HG02623 (cell line): ENCODE measurements at regions not wholly inside any gene's neighbourhood (a gene's known extent, or its start where the extent isn't known, plus 50 kb on each side); places are given as distances from the start of the nearest gene placed in this dataset.

Experiments
- ATAC-seq: cut with Tn5 transposase; IDR thresholded peaks from one replicate; pipeline ENCODE4 v1.9.1; 2021; ENCODE audit warnings: moderate library complexity; ENCODE audit not compliant: unreplicated experiment

DNA sequence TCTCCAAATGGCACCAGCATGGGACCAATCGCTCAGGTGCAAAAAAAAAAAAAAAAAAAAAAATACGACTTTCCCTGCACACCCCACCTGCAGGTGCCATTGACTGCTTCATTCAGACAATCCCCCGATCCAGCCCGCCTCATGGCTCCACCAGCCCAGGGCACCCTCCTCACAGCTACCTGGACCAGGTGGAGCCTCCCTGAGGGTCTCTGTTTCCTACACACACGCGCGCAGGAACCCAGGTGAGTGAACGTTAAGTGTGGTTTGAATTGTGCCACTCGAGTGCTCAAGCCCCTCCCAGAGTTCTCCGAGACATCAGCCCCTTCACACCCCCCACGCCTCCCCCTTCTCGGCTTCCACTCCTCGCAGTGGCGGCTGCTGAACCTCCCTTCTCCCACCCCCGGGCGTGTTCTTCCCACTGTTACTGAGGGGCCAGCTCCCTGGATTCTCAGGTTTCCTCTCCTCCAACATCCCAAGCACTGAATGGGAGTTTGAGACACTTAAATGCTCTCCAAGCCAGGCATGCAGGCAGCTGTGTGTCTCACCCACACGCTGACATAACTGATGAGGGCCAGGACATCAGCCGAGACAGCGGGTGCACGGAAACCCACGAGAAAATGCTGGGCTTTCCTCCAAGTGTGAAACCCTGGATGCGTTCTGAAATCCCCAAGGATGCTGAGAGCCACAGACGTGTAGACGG, 88.8 kb upstream of the SNTG2 start:
- no peak for ATAC-seq

DNA sequence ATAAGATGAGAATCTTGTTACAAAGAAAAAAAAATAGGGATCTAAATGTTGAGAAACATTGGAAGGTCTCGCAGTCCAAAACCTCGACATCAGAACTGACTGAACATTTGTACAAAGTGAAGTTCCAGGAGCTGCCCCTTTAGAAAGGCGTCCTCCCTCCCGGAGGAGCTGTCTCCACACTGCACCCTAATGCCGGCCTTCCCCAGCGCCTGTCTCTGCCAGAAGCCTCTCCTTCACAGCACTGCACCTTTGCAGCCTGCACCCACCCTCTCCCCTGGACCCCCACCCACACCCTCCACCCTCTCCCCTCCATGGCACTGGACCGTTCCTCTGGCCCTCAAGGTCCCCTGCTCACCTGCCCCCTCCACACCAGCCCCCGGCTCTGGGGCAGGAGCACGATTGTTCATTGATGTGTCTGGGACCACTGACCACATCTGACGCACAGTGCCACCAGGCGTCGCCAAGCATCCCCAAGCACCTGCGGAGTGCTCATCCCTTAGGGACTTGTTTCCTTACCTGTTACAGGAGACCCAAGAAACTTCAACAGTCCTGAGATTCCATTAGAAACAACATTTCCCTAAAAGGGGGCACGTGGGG, 90.3 kb upstream of the SNTG2 start:
- no peak for ATAC-seq

GRCh38 chr2:858646-859045, 92.0 kb upstream of the SNTG2 start:
- ATAC-seq: no peak

- no peak for ATAC-seq
Measured at GRCh38 chr2:857937-858336, 92.7 kb upstream of the SNTG2 start.

GRCh38 chr2:857081-857480, 93.6 kb upstream of the SNTG2 start:
- no peak for ATAC-seq

DNA sequence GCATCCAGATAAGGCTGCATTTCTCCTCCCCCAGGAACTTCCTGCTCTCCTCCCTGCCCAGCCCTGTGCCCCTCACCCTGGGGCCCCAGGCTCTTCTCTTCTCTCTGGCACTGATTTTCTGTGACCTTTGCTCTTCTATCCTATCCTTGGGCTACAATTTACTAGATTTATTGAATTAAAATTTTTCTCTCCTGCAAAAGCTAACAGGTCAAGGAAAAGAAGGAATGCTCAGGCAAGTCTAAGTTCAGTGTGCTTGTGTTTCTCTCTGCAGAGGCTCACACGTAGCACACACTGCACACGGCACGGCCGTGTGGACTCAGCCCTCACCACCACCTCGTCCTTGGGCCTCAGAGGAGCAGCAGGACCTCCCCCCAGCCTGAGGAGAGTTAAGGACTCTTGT, 94.2 kb upstream of the SNTG2 start:
- ATAC-seq: no peak

DNA sequence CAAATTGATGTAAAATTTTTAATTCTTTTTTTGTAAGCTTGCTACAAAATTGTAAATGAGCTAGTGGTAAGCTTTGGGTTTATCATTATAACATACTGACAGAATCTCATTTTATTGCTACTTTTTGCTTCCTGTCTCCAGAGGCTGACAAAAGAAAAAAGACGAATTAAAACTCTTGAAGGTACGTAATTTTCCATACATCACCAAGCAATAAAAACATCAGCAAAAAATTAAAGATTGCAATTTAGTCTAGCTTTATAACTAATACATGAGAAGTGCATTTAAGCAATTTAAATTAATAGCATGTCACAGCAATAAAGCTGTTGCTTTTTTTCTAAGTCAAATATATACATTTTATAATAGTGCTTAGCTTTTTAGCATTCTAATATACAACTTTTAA, 94.6 kb upstream of the SNTG2 start:
- no peak for ATAC-seq

DNA sequence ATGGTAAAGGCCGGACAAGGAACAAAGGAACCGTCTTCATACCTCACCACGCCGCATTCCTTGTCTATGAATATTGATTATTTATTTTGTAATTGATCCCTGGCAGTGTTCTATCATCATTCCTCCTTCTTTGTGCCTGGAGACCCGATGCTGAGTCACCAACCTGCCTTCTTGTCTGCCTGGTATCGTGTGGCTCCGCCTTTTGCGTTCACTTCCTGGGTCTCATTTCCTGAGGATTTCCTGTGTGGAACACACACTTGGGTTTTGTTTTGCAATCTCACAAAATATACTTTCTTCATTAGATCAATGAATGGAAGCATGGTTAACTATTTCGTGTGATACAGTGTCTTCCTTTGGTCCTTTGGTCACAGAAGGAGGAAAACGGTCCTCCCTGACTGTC, 95.5 kb upstream of the SNTG2 start:
- no peak for ATAC-seq

GRCh38 chr2:854460-854859, 96.2 kb upstream of the SNTG2 start:
- ATAC-seq: no peak

DNA sequence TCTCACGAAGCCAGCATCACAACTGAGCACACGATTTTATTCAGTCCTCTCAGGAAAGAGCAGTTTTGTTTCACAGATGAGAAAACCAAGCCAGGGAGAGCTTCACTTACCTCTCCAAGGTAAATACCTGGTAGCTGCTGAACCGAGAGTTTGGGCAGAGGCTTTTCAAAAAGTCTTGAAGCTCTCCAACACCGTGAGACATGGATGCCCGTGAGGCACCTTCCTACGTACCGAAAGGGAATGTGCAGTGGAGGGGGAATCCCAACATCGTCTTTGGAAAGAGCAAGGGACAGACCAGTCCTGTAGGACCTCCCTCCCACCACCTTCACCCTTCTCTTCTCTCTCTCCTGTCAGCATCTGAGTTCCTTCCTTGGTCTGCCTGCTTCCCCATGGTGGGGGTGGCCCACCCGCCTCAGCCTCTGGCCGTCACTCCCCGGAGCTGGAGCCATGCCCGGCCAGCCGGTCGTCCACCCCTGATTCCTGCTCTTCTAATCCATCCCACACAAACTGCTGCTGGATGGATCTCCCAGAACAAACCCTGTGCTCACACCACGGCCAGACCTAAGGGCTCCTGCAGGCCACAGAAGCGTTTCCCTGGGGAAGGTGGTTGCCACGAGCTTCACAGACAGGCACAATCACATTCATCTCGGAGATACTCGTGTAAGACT, 97.3 kb upstream of the SNTG2 start:
- no peak for ATAC-seq

- ATAC-seq: no peak
Measured at GRCh38 chr2:852168-852567, 98.5 kb upstream of the SNTG2 start.

DNA sequence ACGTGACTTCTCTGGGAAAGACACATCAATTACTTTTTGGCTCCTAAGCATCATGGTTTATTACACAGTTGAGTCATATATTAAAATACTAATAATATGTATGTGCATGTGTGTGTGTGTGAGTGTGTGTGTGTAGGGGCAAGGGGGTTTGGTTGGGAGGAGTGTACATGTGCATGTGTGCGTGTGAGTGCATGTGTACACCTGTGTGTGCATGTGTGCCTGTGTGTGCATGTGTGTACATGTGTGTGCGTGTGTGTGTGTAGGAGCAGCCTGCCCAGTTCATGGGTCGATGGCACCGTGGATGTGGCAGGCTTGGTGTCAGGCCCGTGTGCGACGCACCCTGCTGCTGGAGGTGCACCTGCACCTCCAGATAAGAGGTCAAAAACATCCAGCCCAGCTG, 99.0 kb upstream of the SNTG2 start:
- ATAC-seq: no peak

GRCh38 chr2:851078-851477, 99.6 kb upstream of the SNTG2 start:
- ATAC-seq: no peak

GRCh38 chr2:850429-850828, 100.2 kb upstream of the SNTG2 start:
- ATAC-seq: no peak

- ATAC-seq: no peak
Measured at GRCh38 chr2:848099-848498, 102.5 kb upstream of the SNTG2 start.

DNA sequence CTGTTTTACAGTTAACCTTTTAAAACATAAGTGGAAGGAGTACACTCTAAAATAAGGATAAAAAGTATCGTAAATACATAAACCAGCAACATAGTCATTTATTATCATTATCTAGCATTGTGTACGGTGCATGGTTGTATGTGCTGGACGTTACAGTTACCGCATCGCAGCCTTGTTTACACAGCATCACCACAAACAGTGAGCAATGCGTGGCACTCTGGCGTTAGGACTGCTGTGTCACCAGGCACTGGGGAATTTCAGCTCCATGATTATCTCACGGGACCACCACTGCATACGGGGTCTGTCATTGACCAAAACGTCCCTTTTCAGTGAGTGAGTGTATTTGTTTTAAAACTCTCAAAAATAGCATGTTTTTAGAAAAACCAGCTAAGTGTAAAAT, 103.0 kb upstream of the SNTG2 start:
- no peak for ATAC-seq

GRCh38 chr2:844715-845114, 105.9 kb upstream of the SNTG2 start:
- ATAC-seq: no peak

DNA sequence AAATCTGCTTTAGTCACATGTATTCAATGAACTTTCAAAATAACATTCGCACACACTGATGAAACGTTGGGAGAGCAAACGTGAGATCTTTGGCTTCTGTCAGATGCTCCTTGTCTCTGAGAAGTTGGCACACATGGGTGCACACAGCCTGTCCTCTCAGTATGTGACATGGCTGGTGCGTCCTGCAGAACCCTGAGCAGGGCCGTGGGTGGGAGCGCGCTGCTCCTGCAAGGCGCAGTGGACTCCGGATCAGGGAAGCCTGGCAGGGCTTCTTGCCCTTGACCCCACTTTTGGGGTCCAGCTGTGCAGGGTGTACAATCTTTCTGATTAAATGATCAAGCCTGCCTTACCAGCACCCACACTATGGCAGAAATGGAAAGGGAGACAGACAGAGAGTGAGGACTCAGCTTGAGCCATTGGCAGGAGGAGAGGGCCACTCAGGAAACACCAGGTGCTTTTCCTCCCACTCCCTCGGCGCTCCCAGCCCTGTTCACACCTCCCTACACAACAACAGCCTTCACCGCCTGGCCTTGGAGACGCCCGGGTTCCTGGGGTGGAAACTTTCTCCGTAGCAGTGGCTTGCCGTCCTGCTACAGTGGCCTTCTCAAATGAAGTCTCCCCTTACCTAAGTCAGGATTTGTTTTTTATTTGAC, 108.4 kb upstream of the SNTG2 start:
- ATAC-seq: no peak

GRCh38 chr2:841036-841435, 109.6 kb upstream of the SNTG2 start:
- no peak for ATAC-seq

- no peak for ATAC-seq
Measured at GRCh38 chr2:834233-834632, 116.4 kb upstream of the SNTG2 start.

DNA sequence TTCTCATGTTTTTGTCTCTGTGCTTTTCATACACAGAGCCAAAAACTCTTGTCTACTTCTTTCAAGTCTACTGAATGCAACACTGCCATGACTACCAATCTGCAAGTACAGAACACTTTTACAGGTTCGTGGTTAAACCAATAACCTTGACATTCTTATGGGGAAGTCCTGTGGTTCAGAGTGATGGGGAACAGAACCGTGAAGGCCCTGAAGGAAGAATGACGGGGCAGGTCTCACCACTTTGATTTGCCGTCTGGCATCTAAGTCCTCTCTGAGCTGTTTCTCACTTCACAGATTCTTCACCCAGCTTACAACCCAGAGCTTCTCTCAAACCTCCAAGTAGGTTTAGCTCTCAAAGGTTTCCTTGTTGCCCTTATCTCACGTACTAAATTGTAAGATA, 117.5 kb upstream of the SNTG2 start:
- no peak for ATAC-seq

- ATAC-seq: no peak
Measured at GRCh38 chr2:832635-833034, 118.0 kb upstream of the SNTG2 start.
